RKO (cell line): ENCODE measurements at regions not wholly inside any gene's neighbourhood (a gene's known extent, or its start where the extent isn't known, plus 50 kb on each side); places are given as distances from the start of the nearest gene placed in this dataset.
"Not testable (repeated sequence)": the region's sequence is repeated elsewhere in the genome, so short reads cannot be mapped to it uniquely, and the experiment has no call there.

Experiments
- DNase-seq: peaks from one replicate; pipeline ENCODE4 v3.0.0-alpha.2; 2016; ENCODE audit warnings: low spot score

DNA sequence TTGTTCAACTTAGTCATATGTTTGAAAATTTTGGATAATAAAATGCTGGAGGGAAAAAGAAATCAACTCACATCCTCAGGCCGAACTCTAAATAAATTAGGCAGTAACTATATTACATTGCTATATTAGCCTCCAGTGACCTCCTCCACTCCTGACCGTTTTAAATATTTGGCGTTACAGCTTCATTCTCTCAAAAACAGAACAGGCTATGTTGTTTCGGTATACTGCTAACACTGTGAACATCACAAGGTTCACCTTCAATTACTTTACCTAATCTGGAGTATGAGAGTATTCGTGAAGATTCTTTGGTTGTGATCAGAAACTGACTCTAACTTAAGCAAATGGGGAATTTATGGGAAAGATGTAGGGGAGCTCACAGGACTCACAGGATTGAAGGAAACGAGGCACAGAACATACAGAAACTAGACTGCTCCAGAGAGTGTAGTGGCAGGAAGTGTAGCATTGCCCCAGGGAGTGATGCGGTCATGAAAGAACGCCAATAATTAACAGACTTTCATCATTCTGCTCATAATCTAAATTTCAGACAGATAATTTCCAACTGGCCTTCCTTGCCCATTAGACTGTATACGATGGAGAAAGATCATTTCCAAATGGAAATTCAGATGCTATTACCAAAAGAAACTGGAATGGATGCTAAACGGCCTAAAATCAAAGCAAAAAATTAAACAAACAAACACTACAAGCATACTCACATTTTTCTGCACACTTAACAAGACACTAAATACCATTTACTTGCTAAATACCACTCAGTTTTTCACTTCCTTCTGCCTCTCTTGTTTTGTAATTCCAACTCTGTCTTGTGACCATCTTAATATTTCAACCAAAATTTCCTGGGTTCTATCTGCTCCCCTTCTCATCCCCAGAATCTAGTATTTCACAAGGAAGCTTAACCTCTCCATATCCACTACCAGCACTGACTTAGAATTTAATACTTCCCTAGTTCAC, 110.1 kb upstream of the LPAR1 start:
- no peak for DNase-seq

GRCh38 chr9:111147041-111147440, 108.8 kb upstream of the LPAR1 start:
- no peak for DNase-seq

GRCh38 chr9:111144741-111145140, 106.5 kb upstream of the LPAR1 start:
- no peak for DNase-seq

- DNase-seq: no peak
These were observed 97.9 kb upstream of the LPAR1 start for GRCh38 chr9:111136180-111136579.

DNA sequence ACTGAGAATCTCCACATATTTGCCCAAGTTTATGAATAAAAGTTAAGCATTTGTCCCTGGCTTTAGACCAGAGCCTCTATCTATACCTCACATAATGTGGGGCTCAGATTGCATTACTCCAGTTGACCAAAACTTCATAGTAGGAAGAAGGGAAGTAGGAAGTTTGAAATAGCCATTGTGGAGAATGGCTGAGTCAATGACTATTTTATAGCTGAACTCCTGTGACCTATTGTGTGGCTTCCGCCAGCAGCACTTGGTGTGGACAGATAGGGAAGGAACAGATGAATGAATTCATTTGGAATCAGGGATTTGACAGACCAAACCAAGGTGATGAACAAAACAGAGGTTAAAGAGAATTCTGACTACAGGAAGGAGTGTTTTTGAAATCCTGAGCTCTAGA, 92.9 kb upstream of the LPAR1 start:
- DNase-seq: no peak

DNA sequence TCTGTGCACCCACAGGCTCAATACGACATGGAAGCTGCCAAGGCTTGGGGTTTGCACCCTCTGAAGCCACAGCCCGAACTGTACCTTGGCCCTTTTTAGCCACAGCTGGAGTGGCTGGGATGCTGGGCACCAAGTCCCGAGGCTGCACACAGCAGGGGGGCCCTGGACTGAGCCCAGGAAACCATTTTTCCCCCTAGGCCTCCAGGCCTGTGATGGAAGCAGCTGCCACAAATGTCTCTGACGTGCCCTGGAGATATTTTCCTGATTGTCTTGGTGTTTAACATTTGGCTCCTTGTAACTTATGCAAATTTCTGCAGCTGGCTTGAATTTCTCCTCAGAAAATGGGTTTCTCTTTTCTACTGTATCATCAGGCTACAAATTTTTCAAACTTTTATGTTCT, 82.3 kb upstream of the LPAR1 start:
- DNase-seq: no peak

GRCh38 chr9:111118256-111118948, 80.1 kb upstream of the LPAR1 start:
- DNase-seq: peak; percentile 11

- no peak for DNase-seq
These were observed 76.2 kb upstream of the LPAR1 start for GRCh38 chr9:111114486-111114885.

DNA sequence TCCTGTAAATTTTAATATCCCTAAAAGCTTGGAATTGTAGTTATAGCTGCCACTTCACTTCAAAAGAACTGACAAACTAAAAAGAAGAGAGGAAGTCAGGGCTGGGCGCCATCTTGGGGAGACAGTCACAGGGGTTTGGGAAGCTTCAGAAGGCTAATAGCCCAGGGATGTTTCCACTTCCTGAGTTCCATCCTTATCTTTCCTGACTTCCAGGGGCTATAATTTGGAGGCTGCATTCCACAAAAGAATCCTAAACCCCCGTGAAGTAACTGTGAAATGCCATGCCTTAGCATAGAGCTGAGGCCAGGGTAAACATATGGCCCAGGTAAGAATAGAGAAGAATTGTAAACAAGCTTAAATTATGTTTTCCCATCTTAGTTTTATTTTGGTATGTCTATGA, 75.4 kb upstream of the LPAR1 start:
- DNase-seq: no peak

DNA sequence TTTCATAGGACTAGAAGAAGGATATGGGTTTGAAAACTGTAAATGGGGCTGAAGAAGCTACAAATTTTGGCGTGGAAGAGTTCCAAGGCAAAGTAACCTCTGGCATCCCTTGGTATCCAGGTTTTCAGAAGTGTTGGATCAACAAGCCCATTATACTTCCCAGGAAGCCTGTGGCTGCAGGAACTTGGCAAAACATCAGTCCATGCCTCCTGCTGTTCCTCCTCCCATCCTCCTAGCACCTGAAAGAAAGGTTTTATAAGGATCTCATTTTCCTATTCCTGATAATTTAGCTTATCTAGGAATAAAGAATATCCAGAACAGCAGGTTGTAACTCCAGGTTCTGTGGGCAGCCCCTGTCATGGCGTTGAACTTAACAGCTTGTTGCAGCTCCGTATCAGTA, 72.5 kb upstream of the LPAR1 start:
- no peak for DNase-seq

GRCh38 chr9:111108946-111109345, 70.7 kb upstream of the LPAR1 start:
- DNase-seq: no peak

GRCh38 chr9:111107141-111107540, 68.9 kb upstream of the LPAR1 start:
- DNase-seq: no peak

GRCh38 chr9:111106202-111106601, 67.9 kb upstream of the LPAR1 start:
- no peak for DNase-seq

GRCh38 chr9:111102793-111103464, 64.7 kb upstream of the LPAR1 start:
- no peak for DNase-seq

DNA sequence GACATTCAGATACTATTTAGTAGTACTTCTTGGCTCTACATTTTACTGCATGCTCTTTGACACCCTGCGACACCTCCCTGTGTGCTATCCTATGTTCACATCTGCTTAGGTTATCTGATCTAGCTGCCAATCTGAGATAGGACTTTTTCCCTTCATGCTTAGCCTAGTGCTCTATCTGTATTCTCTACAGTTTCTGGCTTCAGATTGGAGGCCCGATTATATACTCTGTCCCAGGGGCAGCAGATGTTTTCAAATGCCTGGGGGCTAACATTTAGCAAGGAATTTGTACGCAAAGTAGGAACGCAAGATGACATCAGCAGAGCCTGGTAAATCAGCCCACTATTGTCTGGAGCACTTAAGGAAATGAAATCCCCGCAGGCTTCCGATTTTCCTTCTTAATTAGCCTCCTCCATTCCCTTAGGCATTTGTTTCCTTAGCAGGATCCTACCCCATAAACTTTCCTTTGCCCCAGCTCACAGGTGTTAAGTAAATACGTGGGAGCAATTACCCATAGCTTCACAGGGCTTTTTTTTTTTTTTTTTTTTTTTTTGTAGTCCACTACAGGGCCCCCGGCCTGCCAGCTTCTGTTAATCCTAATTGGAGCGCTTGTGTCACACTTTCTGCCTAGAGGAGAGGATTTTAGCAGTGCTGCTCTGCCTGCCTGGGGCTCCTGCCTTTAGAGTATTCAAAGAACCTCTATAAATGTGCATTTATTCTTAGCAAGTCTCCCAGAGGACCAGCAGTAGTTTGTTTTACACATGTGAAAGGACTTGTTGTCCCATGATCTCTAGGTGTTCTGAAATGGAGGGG, 61.1 kb upstream of the LPAR1 start:
- no peak for DNase-seq

- no peak for DNase-seq
These were observed 59.8 kb upstream of the LPAR1 start for GRCh38 chr9:111098093-111098492.

DNA sequence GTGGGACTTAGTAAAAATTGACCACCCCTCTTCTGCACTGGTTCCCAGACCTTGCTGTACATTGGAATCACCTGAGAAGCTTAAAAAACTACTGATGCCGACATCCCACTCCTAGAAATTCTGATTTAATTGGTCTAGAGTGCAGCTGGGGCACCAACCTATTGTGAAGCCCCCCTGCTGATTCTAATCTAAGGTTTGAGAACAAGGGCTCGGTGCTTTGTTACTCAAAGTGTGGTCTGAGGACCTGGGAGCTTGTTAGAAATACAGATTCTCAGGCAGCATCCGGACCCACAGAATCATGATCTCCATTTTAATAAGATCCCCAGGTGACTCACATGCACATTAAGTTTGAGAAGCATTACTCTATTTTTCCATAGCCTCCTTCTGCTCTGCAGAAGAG, 57.8 kb upstream of the LPAR1 start:
- DNase-seq: no peak

DNA sequence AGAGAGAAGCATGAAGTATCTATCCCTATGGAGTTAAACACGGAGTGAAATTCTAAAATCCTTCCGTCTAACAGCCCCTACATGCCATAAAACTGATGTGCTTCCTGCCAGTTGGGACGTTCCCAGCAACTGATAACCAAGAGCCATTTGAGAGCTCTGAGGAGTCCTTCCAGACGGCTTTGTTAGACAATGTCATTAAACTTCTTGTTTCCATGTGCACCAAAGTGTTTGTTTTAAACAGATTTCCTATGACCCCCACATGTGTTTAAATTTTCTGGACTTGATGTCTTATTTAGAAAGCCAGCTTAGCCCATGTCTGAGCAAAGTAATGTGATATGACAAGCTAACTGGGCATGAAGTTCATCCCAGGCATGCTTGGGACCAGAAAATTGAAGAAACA, 57.2 kb upstream of the LPAR1 start:
- DNase-seq: no peak

DNA sequence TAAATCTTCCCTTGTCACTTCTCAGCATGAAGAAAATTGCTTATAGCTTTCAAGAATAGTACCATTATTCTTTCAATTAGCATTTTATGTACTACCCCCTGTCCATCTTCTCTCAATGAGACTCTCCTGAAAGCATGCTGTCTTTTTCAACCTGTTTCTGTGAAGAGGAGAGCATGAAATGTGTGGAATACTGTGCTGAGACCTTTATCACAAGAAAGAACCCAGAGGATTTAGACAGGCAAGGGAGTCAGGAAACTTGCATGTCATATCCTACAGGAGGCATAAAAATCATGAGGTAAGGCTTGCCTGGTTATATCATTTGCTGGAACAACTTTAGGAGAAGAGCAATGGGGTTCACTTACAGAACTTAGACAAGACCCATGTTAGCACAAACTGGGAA, 56.7 kb upstream of the LPAR1 start:
- DNase-seq: no peak

DNA sequence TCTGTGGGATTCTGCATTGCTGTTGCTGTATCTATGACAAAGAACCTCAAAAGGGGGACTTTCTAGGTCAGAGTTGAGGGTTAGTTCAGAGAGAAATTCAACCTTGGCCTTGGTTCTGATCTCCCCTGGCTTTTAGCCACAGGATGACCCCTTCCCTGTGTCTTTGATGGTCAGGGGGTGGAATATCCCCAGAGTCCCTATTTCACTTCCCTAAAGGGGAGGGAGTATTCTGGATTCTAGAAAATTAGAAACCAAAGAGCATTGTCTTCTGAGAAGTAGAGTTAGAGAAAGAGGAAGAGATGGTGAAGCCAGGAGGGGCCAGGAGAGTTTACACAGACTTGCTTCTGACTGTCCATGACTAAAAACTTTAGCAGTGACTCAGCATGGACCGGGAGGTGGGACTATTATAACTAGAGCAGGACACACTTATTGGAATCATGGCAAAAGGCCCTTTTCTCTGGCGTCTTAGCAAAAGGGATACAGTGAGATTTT, 56.2 kb upstream of the LPAR1 start:
- DNase-seq: peak; percentile 37

DNA sequence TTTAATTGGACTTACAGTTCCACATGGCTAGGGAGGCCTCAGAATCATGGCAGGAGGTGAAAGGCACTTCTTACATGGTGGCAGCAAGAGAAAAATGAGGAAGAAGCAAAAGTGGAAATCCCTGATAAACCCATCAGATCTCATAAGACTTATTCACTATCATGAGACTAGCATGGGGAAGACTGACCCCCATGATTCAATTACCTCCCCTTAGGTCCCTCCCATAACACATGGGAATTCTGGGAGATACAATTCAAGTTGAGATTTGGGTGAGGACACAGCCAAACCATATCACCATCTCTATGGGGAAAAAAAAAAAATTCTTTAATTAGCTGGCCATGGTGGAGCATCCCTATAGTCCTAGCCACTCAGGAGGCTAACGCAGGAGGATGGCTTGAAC, 53.9 kb upstream of the LPAR1 start:
- not testable (repeated sequence) for DNase-seq
